ENCODE measurements at regions not wholly inside any gene's neighbourhood (a gene's known extent, or its start where the extent isn't known, plus 50 kb on each side); places are given as distances from the start of the nearest gene placed in this dataset.

DNA sequence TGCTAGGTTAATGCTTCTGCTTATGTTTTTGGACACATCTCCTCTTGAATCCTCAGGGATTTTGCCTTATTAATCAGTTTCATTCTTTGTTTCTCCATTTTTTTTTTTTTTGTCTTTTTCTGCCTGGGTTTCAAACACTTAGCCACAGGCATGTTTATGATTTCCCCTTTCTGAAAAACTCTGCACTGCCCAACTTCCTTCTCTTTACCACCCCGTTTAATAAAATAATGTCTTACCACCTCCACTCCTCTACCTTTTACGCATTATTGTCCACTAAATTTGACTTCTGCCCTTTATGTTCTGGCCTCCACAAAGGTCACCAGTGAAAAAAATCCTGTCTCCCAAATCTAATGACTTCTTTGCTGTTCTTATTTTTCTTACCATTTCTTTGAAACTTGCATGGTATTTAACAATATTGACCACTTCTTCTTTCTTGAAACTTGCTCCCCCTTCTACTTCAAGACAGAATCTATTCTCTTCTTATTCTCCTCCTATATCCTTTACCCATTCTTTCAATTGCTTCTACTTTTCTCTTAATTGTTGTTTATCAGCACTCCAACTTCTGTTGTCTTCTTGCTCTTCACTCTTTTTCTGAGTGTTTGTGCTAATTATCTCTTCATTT lies 150.3 kb downstream of the TNFSF18 start:
- intact Hi-C loops (cut with DNase I, micrococcal nuclease) = no loop called here
- ATAC-seq (no peak), DNase-seq (no peak)

GRCh38 chr1:172902200-172902599 lies 148.5 kb downstream of the TNFSF18 start:
- DNase-seq (no peak), ATAC-seq (no peak)
- intact Hi-C loops (cut with DNase I, micrococcal nuclease) = no loop called here

DNA sequence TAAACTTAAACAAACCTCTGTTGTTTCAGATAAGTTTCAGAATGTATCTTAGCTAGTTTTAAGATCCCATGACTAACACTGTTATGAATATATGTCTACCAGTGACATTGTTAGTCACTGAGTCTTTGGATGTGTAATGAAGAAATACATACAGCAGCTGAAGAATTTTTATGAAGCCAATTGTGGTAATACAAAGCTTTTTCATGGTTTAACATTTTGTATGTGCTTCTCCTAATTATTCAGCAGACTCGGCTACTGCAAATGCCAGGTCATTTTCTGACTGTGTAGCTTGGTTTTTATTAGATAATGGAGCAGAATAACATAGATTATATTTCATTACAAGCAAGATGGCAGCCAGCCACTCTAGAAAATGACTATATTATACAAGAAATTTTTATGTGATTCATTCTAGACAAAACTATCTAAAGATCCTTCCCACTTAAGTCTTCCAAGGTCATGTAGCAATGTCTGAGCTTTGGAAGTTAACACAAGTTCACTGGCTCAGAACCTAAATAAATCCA lies 147.8 kb downstream of the TNFSF18 start:
- DNase-seq = no peak
- no peak for ATAC-seq
- intact Hi-C loops (cut with DNase I, micrococcal nuclease) = no loop called here

DNA sequence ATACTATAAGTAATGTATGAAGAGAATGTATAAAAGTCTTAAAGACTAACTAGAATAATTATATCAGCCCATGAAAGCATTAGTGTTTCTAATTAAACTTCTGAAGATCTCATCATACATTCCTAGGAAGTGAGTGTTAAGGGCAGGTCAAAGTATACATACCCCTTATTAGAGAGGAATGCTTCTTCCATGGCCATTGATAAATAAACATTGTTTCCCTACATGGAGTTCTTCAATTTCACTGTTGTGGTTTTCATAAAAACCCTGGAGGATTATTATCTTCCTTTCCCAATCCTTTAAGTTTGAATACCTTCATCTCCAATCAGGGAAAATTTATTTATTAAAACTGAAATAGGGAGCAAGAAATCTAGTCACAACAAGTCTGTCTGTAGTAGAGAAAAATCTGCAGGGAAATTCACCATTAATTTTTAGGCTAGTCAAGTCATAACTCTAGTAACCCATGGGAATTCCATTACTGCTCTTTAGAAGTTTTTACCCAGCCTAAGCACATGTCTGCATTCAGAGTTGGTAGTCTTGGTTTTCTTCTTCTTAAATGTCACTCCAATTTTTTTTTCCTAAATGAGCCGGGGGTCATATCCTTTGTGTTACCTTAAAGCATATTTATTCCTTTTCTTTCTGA lies 147.0 kb downstream of the TNFSF18 start:
- intact Hi-C loops (cut with DNase I, micrococcal nuclease) = no loop called here
- DNase-seq (no peak), ATAC-seq (no peak)

- no peak for ATAC-seq
- intact Hi-C loops (cut with DNase I, micrococcal nuclease) = no loop called here
- no peak for DNase-seq
Observed at GRCh38 chr1:172905452-172905851, 145.3 kb downstream of the TNFSF18 start.

GRCh38 chr1:172906778-172907592 lies 143.8 kb downstream of the TNFSF18 start:
- intact Hi-C loops (cut with DNase I, micrococcal nuclease) = no loop called here
- no peak for DNase-seq
- ATAC-seq = no peak

- ATAC-seq (no peak), DNase-seq (no peak)
- intact Hi-C loops (cut with DNase I, micrococcal nuclease) = no loop called here
Observed at GRCh38 chr1:172907834-172908326, 142.9 kb downstream of the TNFSF18 start.

DNA sequence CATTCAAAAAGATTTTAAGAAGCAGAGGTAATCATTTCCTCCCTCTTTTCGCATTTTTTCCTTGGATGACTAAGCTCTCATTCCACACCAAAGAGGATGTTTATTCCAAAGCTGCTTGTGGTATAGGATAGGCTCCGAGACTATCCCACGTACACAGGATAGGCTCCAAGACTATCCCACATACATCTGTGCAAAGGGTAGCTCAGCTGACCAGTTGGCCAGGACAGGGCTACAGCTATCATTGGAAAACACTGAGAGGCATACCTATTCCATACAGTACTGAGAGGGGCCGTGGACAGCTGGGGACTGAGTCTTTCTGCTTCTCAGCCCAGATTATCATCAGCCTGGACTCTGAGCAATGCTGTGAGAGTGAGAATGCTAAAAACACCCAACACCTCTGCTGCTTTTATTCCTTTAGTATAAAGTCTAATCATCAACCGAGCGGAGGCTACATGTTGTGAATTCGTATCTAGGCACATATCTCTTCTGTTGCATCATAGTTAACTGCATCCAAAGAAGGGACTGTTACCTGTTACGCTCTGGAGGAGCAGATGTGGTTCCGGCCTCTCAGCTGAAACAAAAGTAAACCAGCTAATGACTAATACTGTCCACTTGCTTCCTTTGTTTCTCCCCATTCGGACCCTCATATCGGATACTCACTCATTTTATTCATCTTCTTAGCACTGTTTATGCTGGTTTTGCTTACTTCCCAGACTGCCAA lies 141.0 kb downstream of the TNFSF18 start:
- no peak for DNase-seq
- intact Hi-C loops (cut with DNase I, micrococcal nuclease) = no loop called here
- ATAC-seq = no peak

DNA sequence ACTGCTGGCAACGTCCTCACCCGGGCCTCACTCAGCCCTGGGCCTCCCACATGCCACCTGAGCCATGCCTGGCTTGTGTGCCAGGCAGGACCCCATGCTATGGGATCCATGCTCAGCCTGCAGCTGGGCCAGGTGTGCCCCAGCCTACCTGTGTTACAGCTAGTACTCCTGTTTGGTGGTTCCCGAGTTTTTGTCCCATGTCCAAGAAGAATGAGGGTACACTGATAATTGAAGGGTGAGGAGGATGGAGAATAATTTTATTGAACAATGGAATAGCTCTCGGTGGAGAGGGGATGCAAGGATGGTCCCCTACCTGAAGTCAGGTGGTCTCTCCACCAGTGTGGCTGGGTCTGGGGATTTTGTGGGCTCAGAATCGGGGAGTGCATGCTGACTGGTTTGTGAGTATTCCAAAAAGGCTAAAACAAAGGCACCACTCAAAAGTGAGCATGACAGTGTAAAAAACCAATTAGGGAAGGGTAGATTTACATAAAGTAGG lies 137.9 kb downstream of the TNFSF18 start:
- ATAC-seq (no peak), DNase-seq (no peak)
- intact Hi-C loops (cut with DNase I, micrococcal nuclease) = no loop called here

GRCh38 chr1:172914501-172915144 lies 136.1 kb downstream of the TNFSF18 start:
- intact Hi-C loops (cut with DNase I, micrococcal nuclease) = no loop called here
- DNase-seq (no peak), ATAC-seq (no peak)

DNA sequence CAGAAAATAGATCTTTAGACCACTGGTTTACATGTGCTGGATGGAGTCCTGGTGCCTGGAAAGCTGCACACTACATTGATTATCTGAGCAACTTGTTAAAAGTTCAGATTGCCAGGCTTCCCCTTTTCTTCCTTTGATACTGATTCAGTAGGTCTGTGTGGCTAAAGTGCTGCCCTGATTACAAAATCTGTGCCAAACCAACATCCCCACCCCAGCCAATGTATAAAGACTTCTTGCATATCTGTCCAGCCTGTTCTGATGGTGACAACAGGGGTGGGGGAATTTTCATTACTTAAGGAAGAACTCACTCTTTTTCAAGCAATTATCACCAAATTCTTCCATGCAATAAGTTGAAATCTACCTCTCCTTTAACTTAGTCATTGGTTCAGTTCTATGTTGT lies 135.5 kb downstream of the TNFSF18 start:
- ATAC-seq (no peak), DNase-seq (no peak)
- intact Hi-C loops (cut with DNase I, micrococcal nuclease) = no loop called here

DNA sequence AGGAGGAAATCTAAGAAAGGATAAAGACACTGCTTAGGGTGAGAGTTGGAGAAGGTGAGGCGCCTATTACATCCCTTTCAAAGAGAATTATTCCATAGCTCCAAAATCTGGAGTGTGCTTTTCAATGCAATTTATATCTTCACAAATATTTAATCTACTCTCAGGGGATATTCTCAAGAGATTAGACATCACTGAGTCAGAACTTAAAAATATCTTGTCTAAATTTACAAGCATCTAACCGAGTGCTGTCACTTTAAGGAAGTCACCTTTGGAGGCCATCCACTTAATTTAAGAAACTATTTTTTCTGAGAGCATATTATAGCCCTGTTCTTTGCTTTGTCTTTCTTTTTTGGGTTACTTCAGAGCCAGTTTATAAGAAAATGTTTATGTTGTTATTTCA lies 134.6 kb downstream of the TNFSF18 start:
- DNase-seq (no peak), ATAC-seq (no peak)
- intact Hi-C loops (cut with DNase I, micrococcal nuclease) = no loop called here

DNA sequence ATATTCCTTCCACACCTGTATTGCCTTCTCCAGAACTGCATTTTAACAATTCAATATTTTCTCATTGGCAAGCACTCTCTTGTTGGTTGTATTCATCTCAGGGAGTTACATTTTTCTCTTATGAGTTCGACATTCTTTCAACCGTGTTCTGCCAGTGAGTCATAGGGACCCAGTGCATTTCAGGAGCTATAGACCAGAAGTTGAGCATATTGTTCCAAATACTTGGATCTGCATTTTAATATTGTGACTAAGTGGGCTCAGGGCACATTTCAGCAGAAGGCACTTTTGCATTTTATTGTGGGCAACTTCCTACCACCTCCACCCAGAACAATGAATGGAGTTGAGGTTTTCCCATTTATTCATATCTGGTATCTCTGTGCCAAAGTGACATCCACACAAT lies 132.8 kb downstream of the TNFSF18 start:
- intact Hi-C loops (cut with DNase I, micrococcal nuclease) = no loop called here
- ATAC-seq = no peak

GRCh38 chr1:172918478-172918877 lies 132.3 kb downstream of the TNFSF18 start:
- no peak for DNase-seq
- intact Hi-C loops (cut with DNase I, micrococcal nuclease) = no loop called here
- ATAC-seq = no peak

More for the DNA sequence above, 132.8 kb downstream of the TNFSF18 start:
- DNase-seq = no peak

- ATAC-seq = no peak
- no peak for DNase-seq
- intact Hi-C loops (cut with DNase I, micrococcal nuclease) = no loop called here
Observed at GRCh38 chr1:172926070-172926469, 124.7 kb downstream of the TNFSF18 start.

- intact Hi-C loops (cut with DNase I, micrococcal nuclease) = no loop called here
- ATAC-seq (no peak), DNase-seq (no peak)
Observed at GRCh38 chr1:172928412-172928811, 122.3 kb downstream of the TNFSF18 start.

DNA sequence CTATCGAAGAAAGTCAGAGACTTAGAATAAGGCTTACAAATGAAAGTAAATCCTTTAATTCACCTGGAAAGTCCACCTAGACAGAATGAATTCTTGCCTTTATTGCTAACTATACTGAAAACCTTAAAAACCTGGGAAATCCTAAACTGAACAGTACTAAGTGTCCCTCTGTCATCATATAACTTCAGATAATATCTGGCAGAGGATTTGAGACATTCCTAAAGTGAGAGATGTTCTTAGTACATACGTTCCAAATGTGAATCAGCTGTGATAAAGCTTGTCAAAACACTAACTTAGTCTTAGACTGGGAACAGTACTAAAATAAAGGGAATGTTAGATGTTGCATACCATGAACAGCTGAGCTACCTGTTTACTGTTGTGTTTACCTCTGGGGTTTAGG lies 121.7 kb downstream of the TNFSF18 start:
- no peak for DNase-seq
- intact Hi-C loops (cut with DNase I, micrococcal nuclease) = no loop called here
- no peak for ATAC-seq

DNA sequence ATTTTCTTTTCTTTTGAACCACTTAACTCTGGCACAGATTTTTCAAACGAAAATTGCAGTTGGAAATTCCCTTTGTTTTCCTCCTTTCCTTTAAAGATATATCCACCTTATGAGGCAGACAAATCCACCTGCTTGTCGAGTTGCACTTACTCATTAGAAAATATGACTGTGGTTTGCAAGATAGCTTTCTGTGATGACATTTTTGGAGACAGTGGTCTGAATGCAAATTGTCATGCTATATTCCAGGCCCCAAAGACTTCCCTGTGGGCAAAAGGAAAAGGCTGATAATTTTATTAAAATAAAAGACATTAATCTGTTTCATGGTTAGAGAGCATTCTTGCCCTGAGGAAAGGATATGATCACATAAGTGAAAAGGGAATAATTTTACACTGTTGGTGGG lies 120.6 kb downstream of the TNFSF18 start:
- ATAC-seq (no peak), DNase-seq (no peak)
- intact Hi-C loops (cut with DNase I, micrococcal nuclease) = no loop called here

GRCh38 chr1:172931340-172931739 lies 119.4 kb downstream of the TNFSF18 start:
- ATAC-seq = no peak
- no peak for DNase-seq
- intact Hi-C loops (cut with DNase I, micrococcal nuclease) = no loop called here
